Mucosa of descending colon (tissue), 3 donors: ENCODE measurements at regions not wholly inside any gene's neighbourhood (a gene's known extent, or its start where the extent isn't known, plus 50 kb on each side); places are given as distances from the start of the nearest gene placed in this dataset.

ENCODE experiments used
- ATAC-seq: fragments of 200-7000 bp; cut with Tn5 transposase; one replicate; pipeline ENCODE4 v1.9.1; 2020; ENCODE audit warnings: mild to moderate bottlenecking, moderate library complexity
- DNase-seq, 3 donors: peaks; one replicate each; pipeline ENCODE4 v3.0.0-alpha.2; 2020
- H3K36me3 ChIP-seq: fragments of 200-600 bp; one replicate; pipeline ENCODE4 v1.8.0; 2021; ENCODE audit warnings: low read depth, mild to moderate bottlenecking
- H3K4me1 ChIP-seq: fragments of 200-600 bp; one replicate; pipeline ENCODE4 v1.8.0; 2021; ENCODE audit warnings: low read depth, mild to moderate bottlenecking
- H3K4me3 ChIP-seq: fragments of 200-600 bp; one replicate; pipeline ENCODE4 v1.8.0; 2021; ENCODE audit warnings: mild to moderate bottlenecking
- H3K9me3 ChIP-seq: fragments of 200-600 bp; one replicate; pipeline ENCODE4 v1.8.0; 2021; ENCODE audit warnings: mild to moderate bottlenecking
- CTCF ChIP-seq: fragments of 200-600 bp; IDR thresholded peaks from one replicate; pipeline ENCODE4 v1.8.0; 2022; ENCODE audit warnings: antibody characterized with exemption, mild to moderate bottlenecking
- intact Hi-C, 2 donors: fragments of 100-400 bp; cut with DNase I in 1 of 2; cut with micrococcal nuclease in 1 of 2; formaldehyde crosslinking; loops; one replicate each; pipeline versions ENCODE4 v1.11.0 to v1.11.1; 2022; cut with DNase I, micrococcal nuclease
- donor health status: DM: no; HTN: no; CAD: no; lungs with moderate emphysema.
- donor health status: DM: no; HTN: no; CAD: no.
- donor health status: DM: no; HTN: yes; CAD: no.

GRCh38 chr4:20474119-20474518 is 222.4 kb downstream of the SLIT2 start:
- DNase-seq (no peak), ATAC-seq (no peak)
- Histone ChIP-seq H3K4me3 (no peak overlapping the region), H3K9me3 (no peaks in the 10 kb centered on the region), H3K4me1 (no peaks in the 10 kb centered on the region), H3K36me3 (no peaks in the 10 kb centered on the region)
- intact Hi-C loops: no loop called here
- TF ChIP-seq CTCF: no peak

- Histone ChIP-seq H3K36me3 (no peaks in the 10 kb centered on the region), H3K9me3 (no peaks in the 10 kb centered on the region), H3K4me1 (no peaks in the 10 kb centered on the region), H3K4me3 (no peak overlapping the region)
- no peak for DNase-seq
- no peak for ATAC-seq
- TF ChIP-seq CTCF: no peak
- intact Hi-C loops: no loop called here
Observed at GRCh38 chr4:20478412-20478811, 221.8 kb upstream of the PACRGL start.

- Histone ChIP-seq H3K36me3 (no peaks in the 10 kb centered on the region), H3K9me3 (no peaks in the 10 kb centered on the region), H3K4me3 (no peak overlapping the region), H3K4me1 (no peaks in the 10 kb centered on the region)
- no peak for TF ChIP-seq CTCF
- ATAC-seq (no peak), DNase-seq (no peak)
- intact Hi-C loops: no loop called here
Observed at GRCh38 chr4:20480165-20480947, 219.9 kb upstream of the PACRGL start.

GRCh38 chr4:20483416-20483815 is 216.8 kb upstream of the PACRGL start:
- no peak for TF ChIP-seq CTCF
- no peak for DNase-seq
- H3K36me3 ChIP-seq: no peaks in the 10 kb centered on the region
- no peaks in the 10 kb centered on the region for H3K9me3 ChIP-seq
- H3K4me3 ChIP-seq: no peak overlapping the region
- no peak for ATAC-seq
- intact Hi-C loops: no loop called here
- no peaks in the 10 kb centered on the region for H3K4me1 ChIP-seq

GRCh38 chr4:20486433-20486832 is 213.8 kb upstream of the PACRGL start:
- ATAC-seq (no peak), DNase-seq (no peak)
- Histone ChIP-seq H3K9me3 (no peaks in the 10 kb centered on the region), H3K36me3 (no peaks in the 10 kb centered on the region), H3K4me3 (no peak overlapping the region), H3K4me1 (no peaks in the 10 kb centered on the region)
- TF ChIP-seq CTCF: no peak
- intact Hi-C loops: no loop called here

- DNase-seq: no peak
- no peaks in the 10 kb centered on the region for H3K36me3 ChIP-seq
- intact Hi-C loops: no loop called here
- no peaks in the 10 kb centered on the region for H3K9me3 ChIP-seq
- H3K4me3 ChIP-seq: no peak overlapping the region
- H3K4me1 ChIP-seq: no peaks in the 10 kb centered on the region
- no peak for TF ChIP-seq CTCF
- no peak for ATAC-seq
Observed at GRCh38 chr4:20487446-20487845, 212.8 kb upstream of the PACRGL start.
